Breast epithelium (tissue), 3 donors: ENCODE measurements at regions not wholly inside any gene's neighbourhood (a gene's known extent, or its start where the extent isn't known, plus 50 kb on each side); places are given as distances from the start of the nearest gene placed in this dataset.
"Not testable (repeated sequence)": the region's sequence is repeated elsewhere in the genome, so short reads cannot be mapped to it uniquely, and the experiment has no call there.

Experiments
- POLR2AphosphoS5 ChIP-seq, 3 donors: sonication (generic); formaldehyde crosslinking; IDR thresholded peaks; one replicate each; pipeline ENCODE4 v1.6.1; 2017; ENCODE audit warnings: antibody characterized with exemption in 3 of 3
- TF ChIP-seq, protein P1 (sequence below), 3 donors: fragments of 450-650 bp; IDR thresholded peaks; one replicate each; pipeline ENCODE4 v1.5.1; 2016 to 2017; ENCODE audit warnings: antibody characterized with exemption in 3 of 3, mild to moderate bottlenecking in 3 of 3, moderate library complexity in 3 of 3

DNA sequence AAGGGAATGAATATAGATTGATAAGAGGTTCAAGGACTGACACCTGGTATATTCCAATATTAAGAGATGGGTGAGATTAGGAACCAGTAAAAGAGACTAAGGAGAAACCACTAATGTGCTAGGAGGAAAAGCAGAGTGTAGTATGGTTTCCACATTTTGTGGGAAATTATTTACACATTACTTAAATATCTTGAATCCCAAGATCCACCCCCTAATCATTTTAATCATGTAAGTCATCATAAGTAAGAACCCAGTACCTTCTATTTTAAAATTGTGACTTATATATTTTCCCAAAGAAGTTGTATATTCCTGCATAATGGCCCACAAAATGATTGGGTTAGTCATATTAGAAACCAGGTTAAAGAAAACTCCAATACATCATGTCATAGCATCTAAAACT, 122.0 kb upstream of the PRSS12 start:
- TF ChIP-seq, protein P1, sequence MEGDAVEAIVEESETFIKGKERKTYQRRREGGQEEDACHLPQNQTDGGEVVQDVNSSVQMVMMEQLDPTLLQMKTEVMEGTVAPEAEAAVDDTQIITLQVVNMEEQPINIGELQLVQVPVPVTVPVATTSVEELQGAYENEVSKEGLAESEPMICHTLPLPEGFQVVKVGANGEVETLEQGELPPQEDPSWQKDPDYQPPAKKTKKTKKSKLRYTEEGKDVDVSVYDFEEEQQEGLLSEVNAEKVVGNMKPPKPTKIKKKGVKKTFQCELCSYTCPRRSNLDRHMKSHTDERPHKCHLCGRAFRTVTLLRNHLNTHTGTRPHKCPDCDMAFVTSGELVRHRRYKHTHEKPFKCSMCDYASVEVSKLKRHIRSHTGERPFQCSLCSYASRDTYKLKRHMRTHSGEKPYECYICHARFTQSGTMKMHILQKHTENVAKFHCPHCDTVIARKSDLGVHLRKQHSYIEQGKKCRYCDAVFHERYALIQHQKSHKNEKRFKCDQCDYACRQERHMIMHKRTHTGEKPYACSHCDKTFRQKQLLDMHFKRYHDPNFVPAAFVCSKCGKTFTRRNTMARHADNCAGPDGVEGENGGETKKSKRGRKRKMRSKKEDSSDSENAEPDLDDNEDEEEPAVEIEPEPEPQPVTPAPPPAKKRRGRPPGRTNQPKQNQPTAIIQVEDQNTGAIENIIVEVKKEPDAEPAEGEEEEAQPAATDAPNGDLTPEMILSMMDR (IDR thresholded peaks at IDR 0.05): not testable (repeated sequence)
- TF ChIP-seq POLR2AphosphoS5 (IDR thresholded peaks at IDR 0.05): not testable (repeated sequence)
